Stimulated activated memory B cell treated with anti-CD40 and anti-IgM and Interleukin-4, amounts not matched to agents 10 μg/mL and 1 μg/mL and 100 μg/mL, for 72 hours (primary cell): ENCODE measurements at regions not wholly inside any gene's neighbourhood (a gene's known extent, or its start where the extent isn't known, plus 50 kb on each side); places are given as distances from the start of the nearest gene placed in this dataset.
"Not testable (repeated sequence)": the region's sequence is repeated elsewhere in the genome, so short reads cannot be mapped to it uniquely, and the experiment has no call there.

Experiments
- ATAC-seq: fragments of 150-1000 bp; cut with Tn5 transposase; 2 replicates; pipeline ENCODE4 v1.10.0; 2021
- H3K27ac Mint-ChIP-seq: one replicate; pipeline ENCODE4 v1.8.0; 2022; ENCODE audit warnings: mild to moderate bottlenecking, mixed read lengths
- H3K27me3 Mint-ChIP-seq: one replicate; pipeline ENCODE4 v1.8.0; 2022; ENCODE audit warnings: mixed read lengths
- H3K36me3 Mint-ChIP-seq: one replicate; pipeline ENCODE4 v1.8.0; 2022; ENCODE audit warnings: mixed read lengths
- H3K4me1 Mint-ChIP-seq: one replicate; pipeline ENCODE4 v1.8.0; 2022; ENCODE audit warnings: mixed read lengths
- H3K4me3 Mint-ChIP-seq: one replicate; pipeline ENCODE4 v1.8.0; 2022; ENCODE audit warnings: mild to moderate bottlenecking, moderate library complexity, mixed read lengths
- H3K9me3 Mint-ChIP-seq: one replicate; pipeline ENCODE4 v1.8.0; 2022; ENCODE audit warnings: mixed read lengths

GRCh38 chr9:27659571-27659970, 86.3 kb upstream of the C9orf72 start:
- H3K4me1 Mint-ChIP-seq, result peaks cover 6% of the 10 kb centered on the region
- no peak overlapping the region for H3K4me3 Mint-ChIP-seq
- H3K27me3 Mint-ChIP-seq, result peaks cover 8% of the 10 kb centered on the region
- no peak overlapping the region for H3K27ac Mint-ChIP-seq
- H3K36me3 Mint-ChIP-seq, result no peaks in the 10 kb centered on the region
- no peak for ATAC-seq
- no peaks in the 10 kb centered on the region for H3K9me3 Mint-ChIP-seq

GRCh38 chr9:27660148-27660547, 86.9 kb upstream of the C9orf72 start:
- H3K27me3 Mint-ChIP-seq, result peaks cover 14% of the 10 kb centered on the region
- no peaks in the 10 kb centered on the region for H3K9me3 Mint-ChIP-seq
- peaks cover 6% of the 10 kb centered on the region for H3K4me1 Mint-ChIP-seq
- no peak overlapping the region for H3K4me3 Mint-ChIP-seq
- no peaks in the 10 kb centered on the region for H3K36me3 Mint-ChIP-seq
- ATAC-seq, result no peak
- no peak overlapping the region for H3K27ac Mint-ChIP-seq

GRCh38 chr9:27663526-27663925, 90.2 kb upstream of the C9orf72 start:
- no peak overlapping the region for H3K27ac Mint-ChIP-seq
- no peak for ATAC-seq
- peaks cover 15% of the 10 kb centered on the region for H3K27me3 Mint-ChIP-seq
- no peaks in the 10 kb centered on the region for H3K36me3 Mint-ChIP-seq
- peaks cover 6% of the 10 kb centered on the region for H3K4me1 Mint-ChIP-seq
- no peak overlapping the region for H3K4me3 Mint-ChIP-seq
- H3K9me3 Mint-ChIP-seq, result no peaks in the 10 kb centered on the region

- Mint-ChIP-seq H3K27me3 (peaks cover 15% of the 10 kb centered on the region), H3K9me3 (no peaks in the 10 kb centered on the region), H3K4me3 (no peak overlapping the region), H3K27ac (no peak overlapping the region), H3K36me3 (no peaks in the 10 kb centered on the region), H3K4me1 (peaks cover 6% of the 10 kb centered on the region)
- no peak for ATAC-seq
These were observed 91.0 kb upstream of the C9orf72 start for GRCh38 chr9:27664121-27664779.

- ATAC-seq, result no peak
- no peak overlapping the region for H3K27ac Mint-ChIP-seq
- no peaks in the 10 kb centered on the region for H3K9me3 Mint-ChIP-seq
- H3K36me3 Mint-ChIP-seq, result no peaks in the 10 kb centered on the region
- H3K4me1 Mint-ChIP-seq, result no peaks in the 10 kb centered on the region
- H3K4me3 Mint-ChIP-seq, result no peak overlapping the region
- H3K27me3 Mint-ChIP-seq, result peaks cover 15% of the 10 kb centered on the region
These were observed 91.9 kb upstream of the C9orf72 start for GRCh38 chr9:27665136-27665535.

- Mint-ChIP-seq H3K4me1 (no peaks in the 10 kb centered on the region), H3K9me3 (no peaks in the 10 kb centered on the region), H3K36me3 (no peaks in the 10 kb centered on the region), H3K27ac (no peak overlapping the region), H3K27me3 (peaks cover 15% of the 10 kb centered on the region), H3K4me3 (no peak overlapping the region)
- no peak for ATAC-seq
These were observed 95.0 kb upstream of the C9orf72 start for GRCh38 chr9:27668280-27668679.

- H3K9me3 Mint-ChIP-seq, result no peaks in the 10 kb centered on the region
- no peak for ATAC-seq
- no peak overlapping the region for H3K4me3 Mint-ChIP-seq
These were observed 98.4 kb upstream of the C9orf72 start for GRCh38 chr9:27671636-27672035.

GRCh38 chr9:27672718-27673117, 99.4 kb upstream of the C9orf72 start:
- ATAC-seq, result no peak
- Mint-ChIP-seq H3K9me3 (no peaks in the 10 kb centered on the region), H3K4me3 (no peak overlapping the region), H3K27ac (no peak overlapping the region), H3K4me1 (no peaks in the 10 kb centered on the region), H3K27me3 (no peaks in the 10 kb centered on the region), H3K36me3 (no peaks in the 10 kb centered on the region)

More at GRCh38 chr9:27671636-27672035, 98.4 kb upstream of the C9orf72 start:
- H3K4me1 Mint-ChIP-seq, result no peaks in the 10 kb centered on the region
- H3K27me3 Mint-ChIP-seq, result no peaks in the 10 kb centered on the region
- no peaks in the 10 kb centered on the region for H3K36me3 Mint-ChIP-seq
- H3K27ac Mint-ChIP-seq, result no peak overlapping the region

GRCh38 chr9:27673641-27674040, 100.4 kb upstream of the C9orf72 start:
- H3K9me3 Mint-ChIP-seq, result no peaks in the 10 kb centered on the region
- no peak overlapping the region for H3K27ac Mint-ChIP-seq
- ATAC-seq, result no peak
- no peaks in the 10 kb centered on the region for H3K27me3 Mint-ChIP-seq
- no peak overlapping the region for H3K4me3 Mint-ChIP-seq
- no peaks in the 10 kb centered on the region for H3K4me1 Mint-ChIP-seq
- no peaks in the 10 kb centered on the region for H3K36me3 Mint-ChIP-seq

GRCh38 chr9:27675354-27675753, 102.1 kb upstream of the C9orf72 start:
- Mint-ChIP-seq H3K4me1 (no peaks in the 10 kb centered on the region), H3K27ac (no peak overlapping the region), H3K27me3 (no peaks in the 10 kb centered on the region), H3K36me3 (no peaks in the 10 kb centered on the region), H3K9me3 (no peaks in the 10 kb centered on the region), H3K4me3 (no peak overlapping the region)
- ATAC-seq, result no peak

- H3K27me3 Mint-ChIP-seq, result no peaks in the 10 kb centered on the region
- H3K27ac Mint-ChIP-seq, result no peak overlapping the region
- no peaks in the 10 kb centered on the region for H3K9me3 Mint-ChIP-seq
- no peaks in the 10 kb centered on the region for H3K4me1 Mint-ChIP-seq
- no peak for ATAC-seq
- no peaks in the 10 kb centered on the region for H3K36me3 Mint-ChIP-seq
- no peak overlapping the region for H3K4me3 Mint-ChIP-seq
These were observed 103.5 kb upstream of the C9orf72 start for GRCh38 chr9:27676827-27677226.

- H3K4me1 Mint-ChIP-seq, result no peaks in the 10 kb centered on the region
- no peak overlapping the region for H3K4me3 Mint-ChIP-seq
- no peaks in the 10 kb centered on the region for H3K27me3 Mint-ChIP-seq
- no peak for ATAC-seq
- H3K36me3 Mint-ChIP-seq, result no peaks in the 10 kb centered on the region
- H3K9me3 Mint-ChIP-seq, result no peaks in the 10 kb centered on the region
- no peak overlapping the region for H3K27ac Mint-ChIP-seq
These were observed 106.1 kb upstream of the C9orf72 start for GRCh38 chr9:27679338-27679737.

GRCh38 chr9:27683181-27683580, 109.9 kb upstream of the C9orf72 start:
- Mint-ChIP-seq H3K36me3 (no peaks in the 10 kb centered on the region), H3K4me1 (no peaks in the 10 kb centered on the region), H3K4me3 (no peak overlapping the region), H3K27ac (no peak overlapping the region), H3K27me3 (peaks cover 9% of the 10 kb centered on the region), H3K9me3 (no peaks in the 10 kb centered on the region)
- ATAC-seq, result no peak

- no peaks in the 10 kb centered on the region for H3K36me3 Mint-ChIP-seq
- H3K27ac Mint-ChIP-seq, result no peak overlapping the region
- no peaks in the 10 kb centered on the region for H3K4me1 Mint-ChIP-seq
- no peak overlapping the region for H3K4me3 Mint-ChIP-seq
- ATAC-seq, result no peak
- H3K27me3 Mint-ChIP-seq, result peaks cover 9% of the 10 kb centered on the region
- peaks cover 4% of the 10 kb centered on the region for H3K9me3 Mint-ChIP-seq
These were observed 115.7 kb upstream of the C9orf72 start for GRCh38 chr9:27688954-27689353.

- H3K4me3 Mint-ChIP-seq, ATAC-seq, H3K27ac Mint-ChIP-seq, H3K9me3 Mint-ChIP-seq, H3K36me3 Mint-ChIP-seq, H3K27me3 Mint-ChIP-seq, H3K4me1 Mint-ChIP-seq: not testable (repeated sequence)
These were observed 117.5 kb upstream of the C9orf72 start for GRCh38 chr9:27690816-27691215.

GRCh38 chr9:27699621-27700020, 126.3 kb upstream of the C9orf72 start:
- peaks cover 5% of the 10 kb centered on the region for H3K4me1 Mint-ChIP-seq
- no peaks in the 10 kb centered on the region for H3K27me3 Mint-ChIP-seq
- H3K9me3 Mint-ChIP-seq, result no peaks in the 10 kb centered on the region
- no peak overlapping the region for H3K4me3 Mint-ChIP-seq
- ATAC-seq, result no peak
- no peaks in the 10 kb centered on the region for H3K36me3 Mint-ChIP-seq
- no peak overlapping the region for H3K27ac Mint-ChIP-seq

GRCh38 chr9:27701016-27701415, 127.7 kb upstream of the C9orf72 start:
- H3K36me3 Mint-ChIP-seq, result no peaks in the 10 kb centered on the region
- H3K27ac Mint-ChIP-seq, result no peak overlapping the region
- no peak overlapping the region for H3K4me3 Mint-ChIP-seq
- no peaks in the 10 kb centered on the region for H3K27me3 Mint-ChIP-seq
- ATAC-seq, result peak; percentile 35
- H3K9me3 Mint-ChIP-seq, result no peaks in the 10 kb centered on the region
- H3K4me1 Mint-ChIP-seq, result peaks cover 5% of the 10 kb centered on the region
